H7 (cell line): ENCODE measurements at regions not wholly inside any gene's neighbourhood (a gene's known extent, or its start where the extent isn't known, plus 50 kb on each side); places are given as distances from the start of the nearest gene placed in this dataset.
"Not testable (repeated sequence)": the region's sequence is repeated elsewhere in the genome, so short reads cannot be mapped to it uniquely, and the experiment has no call there.

Experiments used
- DNase-seq: peaks from one replicate; pipeline ENCODE4 v3.0.0; 2012
- H3K27me3 ChIP-seq: 2 replicates; pipeline ENCODE4 v1.6.0; 2011; ENCODE audit warnings: mild to moderate bottlenecking, low read length; ENCODE audit not compliant: control insufficient read depth, insufficient read depth
- H3K36me3 ChIP-seq: replicated peaks from 2 replicates; pipeline ENCODE4 v1.5.1; 2011; ENCODE audit warnings: low read length; ENCODE audit not compliant: control insufficient read depth, insufficient read depth
- H3K4me3 ChIP-seq: 2 replicates; pipeline ENCODE4 v1.5.1; 2011; ENCODE audit warnings: low read depth, mild to moderate bottlenecking, control low read depth, low read length, moderate library complexity; ENCODE audit not compliant: insufficient read depth

DNA sequence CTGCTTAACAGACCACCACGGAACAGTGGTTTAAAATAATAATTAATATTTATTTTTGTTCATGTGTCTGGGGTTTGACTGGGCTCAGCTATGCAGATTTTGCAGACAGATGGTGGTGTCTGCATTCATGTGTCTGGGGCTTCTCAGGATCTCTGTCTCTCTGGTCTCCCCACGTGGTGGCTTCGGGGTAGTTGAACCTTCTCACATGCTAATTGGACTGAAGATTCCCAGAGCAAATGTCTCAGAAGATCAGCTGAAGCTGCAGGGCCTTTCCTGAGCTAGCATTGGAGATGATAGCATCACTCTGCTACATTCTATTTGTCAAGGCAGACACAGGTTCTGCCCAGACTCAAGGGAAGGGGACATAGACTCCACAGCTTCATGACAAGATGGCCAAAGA lies 109.1 kb upstream of the DNAH14 start:
- no peak overlapping the region for H3K4me3 ChIP-seq
- no peak for DNase-seq
- no peaks in the 10 kb centered on the region for H3K27me3 ChIP-seq
- no peaks in the 10 kb centered on the region for H3K36me3 ChIP-seq

DNA sequence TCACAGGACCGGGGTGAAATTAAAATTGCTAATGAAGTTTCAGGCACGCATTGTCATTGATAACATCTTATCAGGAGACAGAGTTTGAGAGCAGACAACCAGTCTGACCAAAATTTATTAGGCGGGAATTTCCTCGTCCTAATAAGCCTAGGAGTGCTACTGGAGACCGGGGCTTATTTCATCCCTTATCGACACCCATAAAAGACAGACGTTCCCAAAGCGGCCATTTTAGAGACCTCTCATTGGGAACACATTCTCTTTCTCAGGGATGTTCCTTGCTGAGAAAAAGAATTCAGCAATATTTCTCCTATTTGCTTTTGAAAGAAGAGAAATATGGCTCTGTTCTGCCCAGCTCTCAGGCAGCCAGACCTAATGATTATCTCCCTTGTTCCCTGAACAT lies 107.7 kb upstream of the DNAH14 start:
- not testable (repeated sequence) for DNase-seq, H3K4me3 ChIP-seq, H3K36me3 ChIP-seq, H3K27me3 ChIP-seq

DNA sequence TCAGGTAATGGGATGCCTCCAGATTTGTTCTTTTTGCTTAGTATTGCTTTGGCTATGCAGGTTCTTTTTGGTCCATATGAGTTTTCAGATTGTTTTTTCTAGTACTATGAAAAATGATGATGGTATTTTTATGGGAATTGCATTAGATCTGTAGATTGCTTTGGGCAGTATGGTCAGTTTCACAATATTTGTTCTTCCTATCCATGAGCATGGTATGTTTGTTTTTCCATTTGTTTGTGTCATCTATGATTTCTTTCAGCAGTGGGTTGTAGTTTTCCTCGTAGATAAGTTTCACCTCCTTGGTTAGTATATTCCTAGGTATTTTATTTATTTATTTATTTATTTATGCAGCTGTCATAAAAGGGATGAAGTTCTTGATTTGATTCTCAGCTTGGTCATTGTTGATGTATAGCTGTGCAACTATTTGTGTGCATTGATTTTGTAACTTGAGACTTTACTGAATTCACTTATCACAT lies 103.9 kb upstream of the DNAH14 start:
- Histone ChIP-seq H3K36me3 (no peaks in the 10 kb centered on the region), H3K27me3 (no peaks in the 10 kb centered on the region), H3K4me3 (no peak overlapping the region)
- no peak for DNase-seq

DNA sequence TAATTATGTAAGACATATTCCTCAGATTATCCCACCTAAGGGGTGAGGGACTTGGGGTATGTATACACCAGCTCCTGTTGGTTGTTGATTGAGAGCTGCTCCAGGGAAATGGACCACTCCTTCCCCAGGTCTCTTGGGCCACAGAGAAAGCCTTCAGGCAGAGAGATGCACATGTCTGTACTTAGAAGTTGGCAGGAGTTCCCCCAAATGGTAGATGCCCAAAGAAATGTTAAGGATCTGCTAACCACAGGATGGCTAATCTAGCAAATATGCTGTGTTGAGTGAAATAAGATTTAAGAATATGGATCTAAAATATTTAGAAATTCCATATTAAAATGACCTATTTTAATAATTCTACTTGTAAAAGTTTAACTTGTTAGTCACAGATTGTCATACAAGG lies 100.8 kb upstream of the DNAH14 start:
- H3K36me3 ChIP-seq = no peaks in the 10 kb centered on the region
- no peaks in the 10 kb centered on the region for H3K27me3 ChIP-seq
- no peak overlapping the region for H3K4me3 ChIP-seq
- DNase-seq = no peak

DNA sequence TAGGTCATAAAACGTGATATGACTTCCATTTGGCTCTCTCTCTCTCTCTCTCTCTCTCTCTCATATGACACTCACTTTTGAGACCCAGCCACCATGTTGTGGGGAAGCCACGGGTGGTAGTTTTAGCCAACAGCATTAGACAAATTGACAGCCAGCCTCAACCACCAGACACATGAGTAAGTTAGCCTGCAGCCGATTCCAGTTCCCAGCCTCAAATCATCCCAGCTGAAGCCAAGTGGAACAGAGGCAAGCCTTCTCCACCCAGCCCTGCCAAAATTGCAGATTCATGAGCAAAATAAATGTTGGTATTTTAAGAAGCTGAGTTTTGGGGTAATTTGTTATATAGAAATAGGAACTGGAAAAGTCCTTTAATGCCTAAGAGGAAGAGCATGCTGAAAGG lies 98.0 kb upstream of the DNAH14 start:
- no peak for DNase-seq
- H3K4me3 ChIP-seq = no peak overlapping the region
- no peaks in the 10 kb centered on the region for H3K36me3 ChIP-seq
- H3K27me3 ChIP-seq = no peaks in the 10 kb centered on the region

DNA sequence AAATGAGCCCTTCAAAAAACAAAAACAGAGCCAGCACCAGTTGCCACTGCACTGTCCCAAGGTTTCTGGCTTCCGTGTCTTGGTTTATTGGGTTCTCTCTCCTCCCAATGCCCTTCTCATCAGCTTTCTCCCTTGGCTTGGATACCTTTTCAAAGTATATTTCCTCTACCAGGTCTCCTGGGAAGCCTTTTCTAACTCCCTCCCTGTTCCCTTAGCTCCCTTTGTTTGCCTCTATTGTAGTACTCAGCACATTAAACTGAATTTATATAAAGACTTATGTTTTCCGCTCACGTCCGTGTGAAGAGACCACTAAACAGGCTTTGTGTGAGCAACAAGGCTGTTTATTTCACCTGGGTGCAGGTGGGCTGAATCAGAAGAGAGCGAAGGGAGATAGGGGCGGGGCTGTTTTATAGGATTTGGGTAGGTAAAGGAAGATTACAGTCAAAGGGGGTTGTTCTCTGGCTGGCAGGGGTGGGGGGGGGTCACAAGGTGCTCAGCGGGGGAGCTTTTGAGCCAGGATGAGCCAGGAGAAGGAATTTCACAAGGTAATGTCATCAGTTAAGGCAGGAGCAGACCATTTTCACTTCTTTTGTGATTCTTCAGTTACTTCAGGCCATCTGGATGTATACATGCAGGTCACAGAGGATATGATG lies 89.7 kb upstream of the DNAH14 start:
- H3K27me3 ChIP-seq, DNase-seq, H3K36me3 ChIP-seq, H3K4me3 ChIP-seq: not testable (repeated sequence)

DNA sequence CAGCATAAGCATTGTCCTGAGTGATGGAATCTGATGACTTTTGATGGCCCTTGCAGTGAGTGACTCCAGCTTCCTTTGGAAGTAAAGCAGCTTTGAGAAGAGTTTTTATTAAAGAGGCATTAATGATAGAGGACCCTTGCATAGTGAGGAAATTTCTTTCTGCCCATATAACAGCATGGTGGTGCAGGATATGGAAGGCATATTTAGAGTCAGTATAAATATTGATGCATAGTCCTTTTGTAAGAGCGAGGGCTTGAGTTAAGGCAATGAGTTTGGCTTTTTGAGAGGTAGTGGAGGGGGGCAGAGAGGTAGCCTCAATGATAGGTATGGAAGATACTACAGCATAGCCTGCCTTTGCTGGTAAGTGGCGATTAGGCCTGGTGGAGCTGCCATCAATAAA lies 87.7 kb upstream of the DNAH14 start:
- not testable (repeated sequence) for DNase-seq, H3K4me3 ChIP-seq, H3K36me3 ChIP-seq

DNA sequence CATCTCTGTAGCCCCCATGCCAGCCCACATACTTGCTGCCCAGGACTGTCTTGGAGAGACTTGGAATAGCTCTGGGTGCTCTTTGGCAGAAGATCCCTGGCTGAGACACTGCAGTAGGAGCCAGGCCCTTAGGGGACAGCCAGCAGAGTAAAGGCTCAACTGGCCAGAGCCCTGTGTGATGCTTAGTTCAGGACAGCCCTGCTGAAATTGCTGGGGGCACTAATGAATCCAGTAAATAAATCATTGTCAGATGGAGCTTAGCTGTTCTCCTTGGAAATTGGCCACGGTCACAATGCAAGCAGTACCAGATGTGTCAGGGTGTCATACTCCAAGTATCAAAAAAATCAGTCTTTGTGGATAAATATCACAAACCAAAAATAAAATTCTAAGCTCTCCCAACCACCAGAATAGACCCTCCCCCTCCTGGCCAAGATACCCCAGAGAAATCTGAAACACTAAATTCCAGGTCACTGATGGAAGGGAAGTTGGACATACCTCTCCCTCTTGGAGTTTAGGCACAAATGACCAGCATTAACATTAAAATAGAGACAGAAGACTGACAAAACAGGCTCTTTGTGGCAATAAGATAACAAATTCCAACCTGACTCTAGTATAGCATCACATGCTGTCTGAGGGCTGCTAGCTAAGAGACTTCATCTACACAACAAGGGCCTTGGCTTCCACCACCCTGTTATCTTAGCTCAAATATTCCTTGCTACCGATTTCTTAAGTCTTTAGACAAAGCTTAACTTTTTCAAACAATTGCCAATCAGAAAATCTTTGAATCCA lies 83.2 kb upstream of the DNAH14 start:
- DNase-seq = no peak
- Histone ChIP-seq H3K36me3 (no peaks in the 10 kb centered on the region), H3K4me3 (no peak overlapping the region), H3K27me3 (no peaks in the 10 kb centered on the region)

More for the DNA sequence above, 87.7 kb upstream of the DNAH14 start:
- not testable (repeated sequence) for H3K27me3 ChIP-seq

DNA sequence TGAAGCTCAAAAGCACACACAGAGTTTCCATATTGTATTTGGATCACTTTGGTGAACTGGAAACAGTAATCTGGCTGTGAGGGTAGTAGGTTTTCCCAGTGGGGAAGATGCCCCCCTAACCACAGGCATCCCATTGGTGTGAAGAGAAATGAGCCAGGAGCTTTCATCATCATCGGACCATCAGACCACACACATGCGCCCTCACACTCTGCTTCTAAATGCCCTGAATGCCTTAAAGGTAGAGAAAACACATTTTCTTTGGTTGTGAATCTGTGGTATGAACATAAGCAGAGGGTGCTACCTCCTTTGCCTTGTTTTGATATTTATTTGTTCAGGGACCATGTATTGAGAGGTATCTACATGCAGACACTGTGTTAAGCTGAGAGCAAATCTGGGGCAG lies 79.0 kb upstream of the DNAH14 start:
- H3K4me3 ChIP-seq = no peak overlapping the region
- no peaks in the 10 kb centered on the region for H3K27me3 ChIP-seq
- no peak for DNase-seq
- no peaks in the 10 kb centered on the region for H3K36me3 ChIP-seq

DNA sequence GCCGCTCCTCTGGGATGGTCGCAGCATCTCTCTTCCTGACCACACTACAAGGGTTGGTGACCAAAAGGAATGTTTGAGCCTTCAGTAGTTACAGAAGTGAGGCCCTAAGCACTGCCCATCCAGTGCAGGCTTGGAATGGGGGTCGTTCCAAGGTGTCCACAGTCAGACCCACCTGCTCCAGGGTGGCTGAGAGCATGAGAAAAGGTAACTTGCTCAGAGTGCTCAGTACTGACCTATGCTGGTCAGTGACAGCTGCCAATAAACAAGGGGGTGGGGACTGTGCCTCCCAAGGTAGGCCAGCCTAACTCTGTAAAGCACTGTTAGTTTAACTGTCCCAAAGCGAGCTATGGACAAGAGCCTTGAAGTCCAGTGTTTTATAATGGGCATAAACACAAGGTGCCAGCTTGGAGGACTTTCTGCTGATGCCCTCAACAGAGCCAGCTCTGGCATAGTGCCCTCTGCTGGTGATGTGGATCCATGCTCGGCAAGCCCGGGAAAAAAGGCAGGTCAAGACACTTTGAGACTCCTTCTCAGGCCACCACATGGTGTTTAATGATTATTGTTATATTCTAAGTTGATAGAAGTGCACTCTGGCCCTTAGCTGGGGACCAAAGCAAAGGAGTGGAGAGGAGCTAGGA lies 78.1 kb upstream of the DNAH14 start:
- Histone ChIP-seq H3K36me3 (no peaks in the 10 kb centered on the region), H3K4me3 (no peak overlapping the region), H3K27me3 (no peaks in the 10 kb centered on the region)
- DNase-seq = peak; percentile 70

DNA sequence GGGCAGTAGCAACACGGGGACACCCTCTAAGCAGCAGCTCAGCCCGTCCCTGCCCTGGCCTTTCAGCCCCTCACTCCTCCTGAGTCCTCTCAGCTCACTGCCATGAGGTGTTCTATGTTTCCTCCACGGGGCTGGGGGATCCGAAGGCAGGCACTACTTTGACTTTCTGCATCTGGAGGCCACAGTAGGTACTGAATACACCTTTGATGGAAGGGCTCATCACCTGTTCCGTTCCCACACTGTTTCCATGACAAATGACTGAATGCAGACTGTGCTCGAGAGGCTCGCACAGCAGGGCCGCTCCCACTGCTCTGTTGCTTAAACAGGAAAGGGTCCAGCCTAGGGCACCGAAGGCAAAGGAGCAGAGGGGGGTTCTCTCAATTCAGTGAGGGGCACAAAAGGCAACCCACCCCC lies 77.6 kb upstream of the DNAH14 start:
- peak; percentile 37 for DNase-seq
- Histone ChIP-seq H3K4me3 (no peak overlapping the region), H3K36me3 (no peaks in the 10 kb centered on the region), H3K27me3 (no peaks in the 10 kb centered on the region)

DNA sequence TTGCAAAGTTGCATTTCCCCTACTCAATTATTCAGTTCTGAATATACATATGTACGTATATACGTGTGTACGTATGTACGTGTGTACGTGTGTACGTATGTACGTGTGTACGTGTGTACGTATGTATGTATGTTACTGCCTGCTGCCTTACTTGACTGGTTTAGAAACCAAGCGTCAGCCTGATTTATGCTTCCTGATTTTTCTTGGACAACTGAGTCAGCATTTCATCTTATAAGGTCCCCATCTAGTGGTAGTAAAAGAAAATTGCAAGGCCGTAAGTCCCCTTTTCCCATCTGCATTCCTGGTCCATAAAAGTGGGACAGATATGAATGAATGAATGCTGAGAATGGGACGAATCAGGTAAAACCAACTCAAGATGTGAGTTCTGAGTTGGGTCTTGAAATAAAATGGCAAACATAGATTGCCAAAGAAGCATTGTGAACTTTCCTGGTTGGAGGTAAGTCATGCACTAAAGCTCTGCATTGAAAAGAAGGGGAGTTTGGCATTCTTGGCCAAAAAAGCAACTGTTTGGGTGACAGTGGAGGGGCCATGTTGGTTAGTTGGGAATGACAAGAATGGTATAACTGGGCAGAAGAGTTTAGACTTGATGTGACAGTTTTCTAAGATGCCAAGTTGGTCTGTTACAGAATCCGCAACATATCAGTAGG lies 76.4 kb upstream of the DNAH14 start:
- H3K36me3 ChIP-seq = no peaks in the 10 kb centered on the region
- DNase-seq = peak; percentile 48
- H3K4me3 ChIP-seq = no peak overlapping the region

DNA sequence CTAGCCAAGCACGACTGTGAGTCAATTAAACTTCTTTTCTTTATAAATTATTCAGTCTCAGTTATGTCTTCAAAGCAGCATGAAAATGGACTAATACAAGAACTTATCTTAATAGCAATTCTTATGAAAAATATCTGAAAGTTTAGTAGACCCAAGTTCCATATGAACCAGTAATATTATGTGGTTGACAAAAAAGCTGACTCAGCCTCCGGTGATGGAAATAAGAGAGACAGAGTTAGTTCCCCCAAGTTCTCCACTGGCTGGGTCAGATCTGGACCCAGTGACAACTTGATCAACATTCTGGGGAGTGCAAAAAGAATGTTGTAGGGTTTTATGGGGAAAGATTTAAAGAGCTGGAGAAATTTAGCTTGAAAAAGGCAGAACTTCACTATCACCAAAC lies 72.5 kb upstream of the DNAH14 start:
- H3K27me3 ChIP-seq = no peaks in the 10 kb centered on the region
- H3K4me3 ChIP-seq = no peak overlapping the region
- no peaks in the 10 kb centered on the region for H3K36me3 ChIP-seq
- DNase-seq = no peak

More for the DNA sequence above, 76.4 kb upstream of the DNAH14 start:
- no peaks in the 10 kb centered on the region for H3K27me3 ChIP-seq

DNA sequence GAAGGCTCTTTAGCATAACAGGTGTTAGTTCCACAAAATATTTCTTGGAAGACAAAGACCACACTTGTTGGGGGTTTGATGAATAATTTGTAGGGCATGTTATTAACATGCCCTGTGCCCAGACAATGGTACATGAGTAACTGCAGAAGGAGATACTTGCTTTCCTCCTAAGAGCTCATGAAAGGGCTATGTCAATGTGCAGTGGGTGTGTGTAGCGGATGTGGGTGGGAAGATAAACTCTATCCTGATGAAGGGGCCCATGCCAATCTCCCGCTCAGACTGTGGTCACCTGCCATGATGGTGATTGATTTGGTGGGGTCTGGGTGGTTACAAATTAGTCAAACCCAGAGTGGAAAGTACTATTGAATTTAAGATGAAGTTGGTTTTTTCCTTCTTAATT lies 69.8 kb upstream of the DNAH14 start:
- no peak overlapping the region for H3K4me3 ChIP-seq
- no peaks in the 10 kb centered on the region for H3K36me3 ChIP-seq
- DNase-seq = no peak
- H3K27me3 ChIP-seq = no peaks in the 10 kb centered on the region
